HG02870 (cell line): ENCODE measurements at regions not wholly inside any gene's neighbourhood (a gene's known extent, or its start where the extent isn't known, plus 50 kb on each side); places are given as distances from the start of the nearest gene placed in this dataset.

Experiments used
- ATAC-seq: cut with Tn5 transposase; IDR thresholded peaks from one replicate; pipeline ENCODE4 v1.9.1; 2021; ENCODE audit warnings: mild to moderate bottlenecking, moderate library complexity; ENCODE audit not compliant: unreplicated experiment

DNA sequence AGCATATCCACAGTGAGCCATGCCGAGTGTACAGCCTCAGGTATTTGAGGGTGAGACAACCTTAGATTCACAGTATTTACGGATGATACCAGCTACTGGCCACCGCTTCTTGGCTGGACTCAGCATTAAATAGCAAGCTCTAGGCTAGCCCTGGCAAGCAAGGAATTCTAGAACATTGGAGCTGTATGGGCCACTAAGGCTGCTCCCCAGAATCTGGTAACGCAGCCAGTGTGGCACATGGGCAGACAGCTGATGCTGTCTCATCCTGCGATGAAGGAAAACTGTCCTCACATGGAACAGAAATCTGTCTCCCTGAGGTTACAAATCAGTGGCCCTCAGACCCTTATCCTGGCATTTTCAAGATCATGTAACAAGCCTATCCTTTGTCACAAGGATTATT lies 57.6 kb upstream of the RGMA start:
- no peak for ATAC-seq

DNA sequence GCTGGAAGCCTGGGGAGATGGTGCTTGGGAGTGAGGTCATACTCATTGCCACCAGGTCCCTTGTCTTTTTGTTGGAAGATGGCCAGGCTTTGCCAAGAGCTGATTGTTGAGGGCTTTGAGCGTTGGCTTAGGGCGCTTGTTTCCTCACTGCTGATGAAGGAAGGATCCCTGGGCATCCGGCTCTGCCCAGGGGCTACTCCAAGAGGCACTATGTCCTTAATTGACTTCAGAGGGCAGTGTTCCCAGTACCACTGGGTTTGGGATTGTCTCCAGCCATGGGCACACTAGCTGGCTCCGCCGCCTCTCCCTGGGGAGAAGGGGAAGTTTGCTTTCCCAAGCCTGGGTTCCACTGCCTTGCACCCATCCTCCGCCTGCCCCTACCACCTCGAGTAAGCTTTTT lies 57.2 kb upstream of the RGMA start:
- no peak for ATAC-seq

DNA sequence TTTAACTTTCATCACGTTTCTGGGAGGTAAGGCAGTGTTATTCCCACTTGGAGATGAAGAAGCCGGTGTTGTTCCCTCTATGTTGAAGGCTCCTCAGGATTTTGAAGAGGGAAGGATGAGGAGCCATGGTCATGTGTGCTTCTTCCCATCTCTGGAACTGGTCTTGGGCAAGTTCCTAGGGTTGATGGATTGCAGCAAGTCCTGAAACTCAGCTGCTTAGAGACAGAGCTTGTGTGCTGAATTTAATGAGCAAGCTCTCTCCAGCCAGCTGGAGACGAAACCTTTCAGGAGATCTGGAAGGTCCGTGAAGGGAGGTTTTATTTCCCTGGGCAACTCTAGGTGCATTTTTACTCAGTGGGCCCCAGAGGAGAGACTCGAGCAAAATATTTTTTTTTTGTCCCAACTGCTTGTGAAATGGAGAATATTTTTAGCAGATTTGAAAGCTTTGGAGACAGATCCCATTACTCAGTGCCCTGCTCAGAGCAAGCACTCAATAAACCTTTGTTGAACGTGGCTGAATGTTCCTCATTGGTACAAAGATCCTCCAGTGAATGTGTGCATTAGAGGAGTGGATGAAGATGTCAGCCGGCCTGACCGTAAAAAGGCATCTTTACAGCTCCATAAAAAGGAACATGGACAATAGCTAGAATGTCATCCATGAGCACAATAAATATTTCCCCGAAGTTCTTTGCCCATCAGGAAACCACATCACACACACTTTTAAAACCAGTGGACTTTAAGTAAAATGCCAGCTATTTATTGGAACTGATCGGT lies 55.6 kb upstream of the RGMA start:
- no peak for ATAC-seq

DNA sequence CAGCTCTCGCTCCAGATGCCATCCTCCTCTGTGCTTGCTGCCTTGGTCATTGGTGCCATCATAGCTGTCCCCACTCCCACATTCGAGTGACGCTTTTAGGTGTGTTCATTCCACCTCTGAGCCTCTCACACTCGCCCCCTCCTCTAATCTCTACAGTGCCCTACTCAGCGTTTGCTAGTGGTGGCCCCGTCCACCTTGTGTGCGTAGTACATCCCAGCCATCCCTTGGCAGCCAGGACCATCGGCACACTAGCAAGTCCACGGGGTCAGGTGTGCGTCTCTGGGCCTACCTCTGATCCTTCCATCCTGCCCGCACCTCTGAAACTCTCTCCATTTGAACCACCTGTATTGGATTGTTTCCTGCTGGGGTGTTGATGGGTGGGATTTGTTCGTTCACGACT lies 54.2 kb upstream of the RGMA start:
- ATAC-seq = no peak

DNA sequence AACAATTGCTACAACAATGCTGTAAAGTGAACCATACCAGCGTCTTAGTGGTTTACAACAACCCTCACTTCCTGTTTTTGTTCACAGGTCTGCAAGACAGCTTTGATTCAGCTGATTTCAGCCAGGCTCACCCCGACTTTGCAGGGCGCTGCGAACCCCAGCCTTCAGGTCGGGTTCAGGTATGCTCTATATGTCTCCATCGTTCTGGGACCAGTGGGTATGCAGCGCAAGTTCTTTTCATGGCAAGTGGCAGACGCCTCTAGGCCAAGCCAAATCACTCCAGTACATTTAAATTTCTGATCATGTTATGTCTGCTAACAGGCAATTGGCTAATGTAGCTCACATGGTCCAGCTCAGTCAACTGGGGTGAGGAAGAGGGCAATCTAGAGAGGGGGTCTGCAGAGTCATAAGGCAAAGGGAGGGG lies 52.4 kb upstream of the RGMA start:
- ATAC-seq = no peak

DNA sequence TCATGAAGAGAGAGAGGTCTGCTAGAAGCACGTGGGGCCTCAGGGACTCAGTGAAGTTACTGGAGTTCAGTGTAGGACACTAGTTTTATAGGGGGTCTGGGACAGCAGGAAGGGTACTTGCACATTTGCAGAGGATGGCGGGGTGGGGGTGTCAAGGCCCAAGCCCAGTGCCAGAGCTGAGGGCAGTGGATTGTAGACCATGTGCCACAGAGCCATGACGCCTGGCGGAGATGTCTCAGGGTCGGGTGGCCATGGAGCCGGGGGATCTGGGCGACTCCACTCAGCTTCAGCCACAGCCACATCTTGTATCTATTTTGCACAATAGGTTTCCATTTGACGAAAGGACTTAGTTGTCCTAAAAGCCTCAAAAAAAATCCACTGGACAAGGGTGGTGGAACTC lies 50.4 kb upstream of the RGMA start:
- no peak for ATAC-seq

DNA sequence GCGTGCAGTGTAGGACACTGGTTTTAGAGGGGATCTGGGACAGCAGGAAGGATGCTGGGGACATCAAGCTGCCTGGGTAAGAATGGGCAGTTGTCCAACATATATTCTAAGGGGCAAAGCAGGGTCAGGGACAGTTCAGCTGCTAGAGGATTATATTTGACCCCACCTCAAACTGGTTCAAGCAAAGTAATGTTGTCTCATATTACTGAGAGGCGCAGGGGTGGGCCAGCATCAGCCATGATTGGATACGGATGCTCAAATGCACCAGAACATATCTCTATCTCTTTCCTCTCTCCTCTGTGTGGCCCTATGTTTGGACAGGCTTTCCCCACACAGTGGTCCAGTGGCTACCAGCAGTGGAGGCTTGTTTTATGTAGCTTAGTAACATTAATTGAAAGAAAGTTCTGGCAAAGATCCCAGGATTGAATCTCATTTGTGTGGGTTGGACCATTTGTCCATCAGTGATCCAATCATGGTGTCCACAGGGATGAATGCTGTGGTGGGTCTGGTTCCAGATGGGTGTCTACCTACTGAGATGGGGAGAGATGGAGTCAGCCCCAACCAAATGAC lies 49.8 kb upstream of the RGMA start:
- no peak for ATAC-seq
